ENCODE measurements at regions not wholly inside any gene's neighbourhood (a gene's known extent, or its start where the extent isn't known, plus 50 kb on each side); places are given as distances from the start of the nearest gene placed in this dataset.

- TF ChIP-seq POLR2A (IDR thresholded peaks at IDR 0.05) (no peak), CTCF (IDR thresholded peaks at IDR 0.05) (no peak)
Measured at GRCh38 chr21:14903172-14903865, 161.5 kb downstream of the NRIP1 start.
